ENCODE measurements at regions not wholly inside any gene's neighbourhood (a gene's known extent, or its start where the extent isn't known, plus 50 kb on each side); places are given as distances from the start of the nearest gene placed in this dataset.

DNA sequence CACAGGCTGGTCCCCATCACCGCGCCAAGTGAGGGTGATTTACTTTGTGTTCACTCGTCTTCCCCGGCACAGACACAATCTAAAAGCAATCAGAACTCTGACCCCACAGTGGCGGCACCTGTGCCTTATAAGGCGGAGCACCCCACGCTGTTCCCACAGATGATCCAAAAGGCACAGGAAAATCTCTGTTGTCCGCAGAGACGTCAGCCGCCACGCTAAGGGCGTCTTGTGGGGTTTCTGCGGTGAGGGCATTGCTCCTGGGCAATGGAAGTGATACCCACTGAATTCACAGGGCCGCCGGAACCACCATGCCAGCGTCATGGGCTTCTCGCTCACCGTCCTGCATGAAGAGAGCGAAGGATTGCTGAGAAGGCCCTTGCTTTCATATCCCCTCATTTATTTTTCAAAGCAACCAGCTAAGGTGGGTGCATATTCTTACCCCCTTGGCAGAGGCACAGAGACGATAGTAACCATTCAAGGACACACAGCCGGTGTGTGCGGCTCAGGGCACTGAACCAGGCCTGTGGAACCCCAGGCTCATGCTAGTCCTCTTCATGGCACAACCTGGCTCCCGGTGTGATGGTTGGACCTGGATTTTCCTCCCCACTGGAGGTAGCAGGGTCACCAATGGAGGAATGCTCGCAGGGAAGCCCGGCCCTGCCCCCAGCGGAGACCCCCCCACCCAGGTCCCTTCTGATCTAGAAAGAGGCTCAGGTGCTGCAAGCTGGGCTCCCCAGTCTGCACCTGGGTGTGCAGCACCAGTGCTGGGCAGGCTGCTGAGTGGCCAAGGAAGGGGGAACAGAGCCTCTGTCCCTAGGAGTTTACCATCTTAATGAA is 279.0 kb downstream of the TCERG1L start:
- no peak for TF ChIP-seq CTCF (IDR thresholded peaks at IDR 0.05; ENCODE audit: low read depth, low read length)
- in situ Hi-C loops (cut with HindIII; ENCODE audit: low sequenced_read_pairs), result no loop called here
- no peak overlapping the region for H3K4me3 ChIP-seq (ENCODE audit: low read depth, low read length)
- DNase-seq (ENCODE audit: low read depth, low spot score), result no peak

DNA sequence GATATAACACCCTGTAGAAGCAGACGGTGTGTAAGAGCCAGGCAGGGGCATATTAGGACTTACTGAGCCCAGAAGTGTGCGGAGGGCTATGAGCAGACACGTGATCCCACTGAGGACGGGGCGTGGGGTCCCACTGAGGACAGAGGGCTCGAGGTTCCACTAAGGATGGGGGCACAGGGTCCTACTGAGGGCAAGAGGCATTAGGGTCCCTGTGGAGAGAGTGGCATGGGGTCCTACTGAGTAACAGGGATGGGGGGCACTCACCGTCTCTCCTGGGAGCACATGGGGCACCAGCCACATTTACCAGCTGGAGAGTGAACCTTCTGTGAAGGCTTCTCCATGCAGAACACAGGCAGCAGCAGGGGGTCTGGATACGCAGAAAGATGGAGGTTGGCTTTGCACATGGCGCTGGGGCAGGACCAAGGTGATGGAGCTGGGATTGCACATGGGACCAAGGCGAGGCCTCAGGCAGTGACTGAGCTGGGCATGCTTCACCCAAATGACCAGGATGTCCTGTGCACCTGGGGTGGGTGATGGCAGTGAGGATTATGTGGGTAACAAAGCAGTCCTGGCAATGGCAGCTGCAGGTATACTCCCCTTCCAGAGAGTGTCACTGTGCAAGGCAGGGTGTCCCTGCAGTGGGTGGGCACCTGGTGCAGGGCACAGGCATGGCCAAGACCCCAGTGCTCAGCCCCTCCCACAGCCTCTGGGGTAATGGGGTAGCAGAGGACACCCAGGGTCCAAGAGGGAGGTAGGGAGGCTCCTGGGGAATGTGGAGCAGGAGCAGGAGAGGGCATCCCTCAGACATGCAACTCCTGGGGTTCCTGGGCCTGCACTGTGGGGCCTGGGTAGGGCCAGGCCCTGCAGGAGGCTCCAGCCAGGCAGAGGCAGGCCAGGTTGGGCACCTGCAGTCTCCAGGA is 278.1 kb downstream of the TCERG1L start:
- TF ChIP-seq CTCF (IDR thresholded peaks at IDR 0.05; ENCODE audit: low read depth, low read length), result no peak
- DNase-seq (ENCODE audit: low read depth, low spot score), result no peak
- in situ Hi-C loops (cut with HindIII; ENCODE audit: low sequenced_read_pairs), result no loop called here
- no peak overlapping the region for H3K4me3 ChIP-seq (ENCODE audit: low read depth, low read length)

DNA sequence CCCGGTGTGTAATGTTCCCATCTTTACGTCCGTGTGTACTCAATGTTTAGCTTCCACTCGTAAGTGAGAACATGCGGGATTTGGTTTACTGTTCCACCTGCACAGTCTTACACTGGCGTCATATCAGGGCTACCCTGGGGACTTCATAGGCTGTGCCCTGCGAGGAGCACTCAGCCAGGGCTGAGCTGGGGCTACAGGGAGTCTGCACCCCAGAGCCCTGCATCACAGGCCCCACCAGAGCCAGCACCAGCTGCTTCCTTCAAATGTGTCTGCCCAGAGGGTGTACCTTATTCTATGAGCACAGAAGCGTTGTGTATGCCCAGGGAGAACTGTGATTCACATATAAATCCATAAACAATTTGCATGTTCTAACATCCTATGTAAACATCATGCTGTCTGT is 277.1 kb downstream of the TCERG1L start:
- in situ Hi-C loops (cut with HindIII; ENCODE audit: low sequenced_read_pairs), result no loop called here
- no peak for DNase-seq (ENCODE audit: low read depth, low spot score)
- no peak for TF ChIP-seq CTCF (IDR thresholded peaks at IDR 0.05; ENCODE audit: low read depth, low read length)
- no peak overlapping the region for H3K4me3 ChIP-seq (ENCODE audit: low read depth, low read length)

- in situ Hi-C loops (cut with HindIII; ENCODE audit: low sequenced_read_pairs), result no loop called here
- H3K4me3 ChIP-seq (ENCODE audit: low read depth, low read length), result no peak overlapping the region
- DNase-seq (ENCODE audit: low read depth, low spot score), result no peak
- TF ChIP-seq CTCF (IDR thresholded peaks at IDR 0.05; ENCODE audit: low read depth, low read length), result no peak
These were observed 275.7 kb downstream of the TCERG1L start for GRCh38 chr10:131035779-131036178.

DNA sequence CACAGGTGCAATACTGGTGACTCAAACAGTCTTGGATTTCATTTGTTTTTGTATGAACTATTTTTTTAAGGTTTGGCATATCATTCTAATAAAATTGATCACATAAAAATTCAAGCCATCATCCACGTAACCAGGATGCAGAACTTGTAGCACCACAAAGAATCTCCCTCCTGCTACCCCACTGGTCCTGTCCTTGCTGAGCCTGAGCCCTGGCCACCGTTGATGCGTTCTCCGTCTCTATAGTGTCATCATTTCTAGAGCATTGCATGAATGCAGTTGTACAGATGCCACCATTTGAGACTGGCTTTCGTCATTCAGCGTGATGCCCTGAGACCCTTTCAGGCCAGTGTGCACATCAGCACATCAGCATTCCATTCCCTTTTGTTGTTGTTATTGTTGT is 273.5 kb downstream of the TCERG1L start:
- TF ChIP-seq CTCF (IDR thresholded peaks at IDR 0.05; ENCODE audit: low read depth, low read length), result no peak
- in situ Hi-C loops (cut with HindIII; ENCODE audit: low sequenced_read_pairs), result no loop called here
- H3K4me3 ChIP-seq (ENCODE audit: low read depth, low read length), result no peak overlapping the region
- DNase-seq (ENCODE audit: low read depth, low spot score), result no peak

- no peak for DNase-seq (ENCODE audit: low read depth, low spot score)
- no peak overlapping the region for H3K4me3 ChIP-seq (ENCODE audit: low read depth, low read length)
- no peak for TF ChIP-seq CTCF (IDR thresholded peaks at IDR 0.05; ENCODE audit: low read depth, low read length)
- in situ Hi-C loops (cut with HindIII; ENCODE audit: low sequenced_read_pairs), result no loop called here
These were observed 270.5 kb downstream of the TCERG1L start for GRCh38 chr10:131041031-131041430.
